C4-2B (cell line): ENCODE measurements at regions not wholly inside any gene's neighbourhood (a gene's known extent, or its start where the extent isn't known, plus 50 kb on each side); places are given as distances from the start of the nearest gene placed in this dataset.
"Not testable (repeated sequence)": the region's sequence is repeated elsewhere in the genome, so short reads cannot be mapped to it uniquely, and the experiment has no call there.

ENCODE experiments used
- H3K27ac ChIP-seq: fragments of 450-650 bp; 2 replicates; pipeline ENCODE4 v1.5.1; 2017
- CTCF ChIP-seq: fragments of 450-650 bp; conservative IDR thresholded peaks from 2 replicates; pipeline ENCODE4 v1.5.1; 2017; ENCODE audit warnings: mild to moderate bottlenecking

GRCh38 chrX:89539150-89539549 lies 382.6 kb upstream of the TGIF2LX start:
- H3K27ac ChIP-seq: not testable (repeated sequence)

GRCh38 chrX:89557146-89557545 lies 364.6 kb upstream of the TGIF2LX start:
- H3K27ac ChIP-seq: not testable (repeated sequence)

- not testable (repeated sequence) for H3K27ac ChIP-seq
These were observed 359.6 kb upstream of the TGIF2LX start for GRCh38 chrX:89562079-89562478.

GRCh38 chrX:89563107-89563506 lies 358.6 kb upstream of the TGIF2LX start:
- not testable (repeated sequence) for H3K27ac ChIP-seq

GRCh38 chrX:89567787-89568186 lies 353.9 kb upstream of the TGIF2LX start:
- H3K27ac ChIP-seq: not testable (repeated sequence)

- H3K27ac ChIP-seq: not testable (repeated sequence)
These were observed 339.8 kb upstream of the TGIF2LX start for GRCh38 chrX:89581868-89582267.

- H3K27ac ChIP-seq: not testable (repeated sequence)
These were observed 289.9 kb upstream of the TGIF2LX start for GRCh38 chrX:89631858-89632257.

DNA sequence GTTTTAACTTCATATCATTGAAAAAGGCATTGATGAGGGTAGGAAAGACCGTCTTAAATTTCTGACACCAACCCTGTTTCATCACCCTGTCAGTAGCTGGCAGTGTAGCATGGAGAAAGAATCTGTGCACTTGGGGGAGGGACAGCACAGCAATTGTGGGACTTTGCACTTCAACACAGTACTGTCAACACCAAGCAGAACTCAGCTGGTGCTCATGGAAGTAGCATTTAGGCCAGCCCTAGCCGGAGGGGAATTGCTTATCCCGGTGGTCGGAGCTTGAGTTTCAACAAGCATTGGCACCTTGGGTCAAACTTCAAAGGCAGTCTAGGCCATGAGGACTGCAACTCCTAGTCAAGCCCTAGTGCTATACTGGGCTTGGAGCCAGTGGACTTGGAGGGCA lies 285.8 kb upstream of the TGIF2LX start:
- H3K27ac ChIP-seq: not testable (repeated sequence)

- H3K27ac ChIP-seq: not testable (repeated sequence)
These were observed 263.0 kb upstream of the TGIF2LX start for GRCh38 chrX:89658662-89659061.

- not testable (repeated sequence) for H3K27ac ChIP-seq
These were observed 215.2 kb upstream of the TGIF2LX start for GRCh38 chrX:89706481-89706880.

DNA sequence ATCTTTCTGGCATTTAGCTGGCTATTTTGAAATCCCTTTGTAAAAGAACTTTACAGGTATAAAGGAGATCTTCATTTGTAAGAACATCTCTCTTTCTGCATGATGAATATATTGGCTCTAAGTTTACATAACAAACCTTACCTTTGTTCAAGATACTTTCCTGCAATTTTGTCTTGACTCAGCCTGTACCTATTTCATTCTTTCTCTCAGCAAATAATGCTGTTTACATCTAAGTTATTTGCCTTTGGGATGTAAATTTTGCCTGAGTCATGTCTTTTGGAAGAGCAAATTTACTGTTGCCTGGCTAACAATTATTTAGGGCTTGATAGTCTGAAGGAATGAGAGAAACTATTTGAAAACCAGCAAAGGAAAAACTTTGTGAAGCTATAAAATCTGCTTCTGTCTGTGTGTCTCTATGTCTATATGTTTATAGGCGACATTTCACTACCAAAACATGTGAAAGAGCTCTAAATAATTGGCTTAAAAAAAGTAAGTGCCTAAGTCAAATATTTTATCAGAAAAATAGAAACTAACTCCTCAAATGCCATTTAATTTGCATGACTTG lies 214.3 kb upstream of the TGIF2LX start:
- H3K27ac ChIP-seq: not testable (repeated sequence)

DNA sequence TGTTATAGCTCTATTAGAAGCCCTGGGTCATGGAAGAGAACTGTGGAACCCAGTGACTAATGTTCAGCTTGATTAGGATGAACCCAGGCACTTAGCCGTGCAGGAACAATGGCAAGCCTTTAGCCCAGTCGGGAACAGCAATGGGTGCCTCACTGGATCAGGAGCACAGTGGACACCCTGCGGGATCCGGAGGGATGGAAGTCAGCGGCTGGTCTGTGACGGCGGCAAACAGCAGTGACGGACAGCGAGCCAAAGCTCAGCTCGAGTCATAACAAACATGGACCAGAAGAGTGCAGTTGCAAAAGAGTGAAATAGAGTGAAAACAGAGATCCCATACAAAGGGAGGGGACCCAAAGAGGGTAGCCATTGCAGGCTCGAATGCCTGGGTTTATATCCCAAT lies 187.3 kb upstream of the TGIF2LX start:
- H3K27ac ChIP-seq: not testable (repeated sequence)

- not testable (repeated sequence) for H3K27ac ChIP-seq
These were observed 165.2 kb upstream of the TGIF2LX start for GRCh38 chrX:89756466-89756865.

- peak; percentile 51 for TF ChIP-seq CTCF
- not testable (repeated sequence) for H3K27ac ChIP-seq
These were observed 163.9 kb upstream of the TGIF2LX start for GRCh38 chrX:89757767-89758166.

DNA sequence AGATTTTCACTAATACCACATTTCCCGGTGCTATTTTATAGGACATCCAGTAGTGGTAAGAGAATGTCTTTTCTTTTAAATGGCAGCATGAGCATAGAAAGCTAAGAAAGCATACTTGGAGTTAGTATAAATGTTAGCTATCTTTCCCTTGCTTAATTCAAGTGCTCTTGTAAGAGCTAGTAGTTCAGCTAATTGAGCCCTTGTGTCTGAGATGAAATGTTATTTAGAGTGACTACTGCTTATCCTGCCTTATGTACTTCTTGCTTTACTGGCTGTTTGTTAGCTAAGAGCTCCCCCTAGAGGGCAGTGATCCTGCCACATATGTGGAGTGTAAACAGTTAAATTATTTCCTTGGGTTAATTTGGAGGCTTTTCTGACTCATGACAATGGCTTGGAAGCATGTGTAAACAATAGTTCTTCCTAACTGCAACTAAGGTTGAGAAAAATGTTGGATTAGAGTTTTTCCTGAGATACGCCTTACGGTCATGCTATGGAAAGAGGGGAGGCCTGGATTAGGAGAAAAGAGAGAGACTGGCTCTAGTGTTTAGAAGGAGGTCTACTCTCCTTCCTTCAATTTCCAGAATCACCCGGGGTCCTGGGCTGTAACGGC lies 162.5 kb upstream of the TGIF2LX start:
- H3K27ac ChIP-seq: not testable (repeated sequence)
- peak; percentile 33 for TF ChIP-seq CTCF

- not testable (repeated sequence) for H3K27ac ChIP-seq
These were observed 150.1 kb upstream of the TGIF2LX start for GRCh38 chrX:89771639-89772038.

DNA sequence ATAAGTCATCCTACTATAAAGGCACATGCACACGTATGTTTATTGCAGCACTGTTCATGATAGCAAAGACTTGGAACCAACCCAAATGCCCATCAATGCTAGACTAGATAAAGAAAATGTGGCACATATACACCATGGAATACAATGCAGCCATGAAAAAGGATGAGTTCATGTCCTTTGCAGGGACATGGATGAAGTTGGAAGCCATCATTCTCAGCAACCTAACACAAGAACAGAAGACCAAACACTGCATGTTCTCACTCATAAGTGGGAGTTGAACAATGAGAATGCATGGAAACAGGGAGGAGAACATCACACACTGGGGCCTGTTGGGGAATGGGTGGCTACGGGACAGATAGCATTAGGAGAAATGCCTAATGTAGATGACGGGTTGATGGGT lies 110.3 kb upstream of the TGIF2LX start:
- H3K27ac ChIP-seq: not testable (repeated sequence)

GRCh38 chrX:89839723-89840122 lies 82.0 kb upstream of the TGIF2LX start:
- not testable (repeated sequence) for H3K27ac ChIP-seq
